ENCODE measurements at regions not wholly inside any gene's neighbourhood (a gene's known extent, or its start where the extent isn't known, plus 50 kb on each side); places are given as distances from the start of the nearest gene placed in this dataset.

DNA sequence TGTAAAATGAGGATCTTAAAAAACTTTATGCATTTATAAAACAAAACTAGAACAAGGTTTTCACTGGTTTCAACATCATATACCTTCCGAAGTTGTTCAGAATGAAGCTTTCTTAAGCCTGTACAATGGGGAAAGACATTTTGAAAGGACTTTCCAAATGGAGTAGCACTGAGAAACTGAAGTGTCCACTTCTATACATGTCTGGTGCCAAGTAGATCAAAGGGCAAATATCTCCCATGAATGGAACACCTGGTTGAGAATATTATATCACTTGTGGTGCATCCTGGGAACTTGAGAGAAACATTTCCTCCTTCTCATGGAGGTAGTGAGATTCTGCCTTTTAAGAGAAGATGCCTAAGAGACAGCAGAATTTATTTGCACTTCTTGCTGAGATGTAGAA, 182.1 kb upstream of the ACTBL2 start:
- no peak overlapping the region for H3K4me3 ChIP-seq
- H3K27me3 ChIP-seq = no peaks in the 10 kb centered on the region
- no peaks in the 10 kb centered on the region for H3K9me3 ChIP-seq
- H3K27ac ChIP-seq = peak overlapping the region; percentile 53 to 75
- no peaks in the 10 kb centered on the region for H3K36me3 ChIP-seq
- TF ChIP-seq, protein P1, sequence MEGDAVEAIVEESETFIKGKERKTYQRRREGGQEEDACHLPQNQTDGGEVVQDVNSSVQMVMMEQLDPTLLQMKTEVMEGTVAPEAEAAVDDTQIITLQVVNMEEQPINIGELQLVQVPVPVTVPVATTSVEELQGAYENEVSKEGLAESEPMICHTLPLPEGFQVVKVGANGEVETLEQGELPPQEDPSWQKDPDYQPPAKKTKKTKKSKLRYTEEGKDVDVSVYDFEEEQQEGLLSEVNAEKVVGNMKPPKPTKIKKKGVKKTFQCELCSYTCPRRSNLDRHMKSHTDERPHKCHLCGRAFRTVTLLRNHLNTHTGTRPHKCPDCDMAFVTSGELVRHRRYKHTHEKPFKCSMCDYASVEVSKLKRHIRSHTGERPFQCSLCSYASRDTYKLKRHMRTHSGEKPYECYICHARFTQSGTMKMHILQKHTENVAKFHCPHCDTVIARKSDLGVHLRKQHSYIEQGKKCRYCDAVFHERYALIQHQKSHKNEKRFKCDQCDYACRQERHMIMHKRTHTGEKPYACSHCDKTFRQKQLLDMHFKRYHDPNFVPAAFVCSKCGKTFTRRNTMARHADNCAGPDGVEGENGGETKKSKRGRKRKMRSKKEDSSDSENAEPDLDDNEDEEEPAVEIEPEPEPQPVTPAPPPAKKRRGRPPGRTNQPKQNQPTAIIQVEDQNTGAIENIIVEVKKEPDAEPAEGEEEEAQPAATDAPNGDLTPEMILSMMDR (IDR thresholded peaks at IDR 0.05) = no peak
- DNase-seq (ENCODE audit: low spot score) = no peak
- H3K4me1 ChIP-seq = peaks cover 0 to 5% of the 10 kb centered on the region in 2 donors

DNA sequence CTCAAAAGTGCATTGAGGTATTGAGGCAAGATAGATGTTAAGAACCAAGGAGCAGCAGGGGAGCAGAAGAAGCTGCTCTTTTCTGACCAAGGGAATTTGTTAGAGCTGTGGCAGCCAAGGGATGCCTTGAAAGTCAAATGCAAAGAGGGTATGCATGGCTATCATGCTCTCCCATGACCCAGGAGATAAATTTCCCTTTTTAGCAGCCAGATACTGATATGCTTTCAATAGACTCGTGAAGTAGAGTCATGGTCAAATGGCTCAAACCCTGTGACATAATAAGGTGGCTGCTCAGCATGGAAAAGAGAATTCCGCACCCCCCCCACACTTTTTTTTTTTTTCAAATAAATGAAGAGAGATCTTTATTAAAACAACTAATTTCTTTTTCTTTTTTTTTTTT, 180.9 kb upstream of the ACTBL2 start:
- Histone ChIP-seq H3K36me3 (no peaks in the 10 kb centered on the region), H3K9me3 (no peaks in the 10 kb centered on the region), H3K4me1 (peaks cover 0 to 5% of the 10 kb centered on the region in 2 donors), H3K4me3 (no peak overlapping the region), H3K27me3 (no peaks in the 10 kb centered on the region), H3K27ac (peak overlapping the region; percentile 58 to 75)
- DNase-seq (ENCODE audit: low spot score) = no peak
- TF ChIP-seq, protein P1 (IDR thresholded peaks at IDR 0.05) = no peak

DNA sequence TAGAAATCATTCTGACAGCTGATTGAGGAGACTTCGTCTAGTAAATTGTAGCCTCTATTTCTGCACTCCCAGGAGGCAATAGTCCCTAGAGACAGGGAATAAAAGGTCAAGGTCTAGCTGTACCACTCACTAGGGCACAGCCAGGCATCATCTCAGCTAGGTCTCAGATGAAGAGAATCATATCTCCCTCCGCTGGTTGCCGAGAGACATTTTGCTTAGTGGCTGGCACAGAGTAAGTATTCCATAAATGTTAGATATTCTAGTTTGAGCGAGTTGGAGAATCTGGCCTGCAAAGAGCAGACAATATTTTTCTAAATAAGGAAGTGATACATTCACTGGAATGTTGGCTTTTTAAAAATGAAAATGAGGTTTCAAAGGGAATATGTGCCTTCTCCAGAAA, 180.4 kb upstream of the ACTBL2 start:
- H3K27me3 ChIP-seq = no peaks in the 10 kb centered on the region
- no peaks in the 10 kb centered on the region for H3K36me3 ChIP-seq
- DNase-seq (ENCODE audit: low spot score) = no peak
- no peaks in the 10 kb centered on the region for H3K9me3 ChIP-seq
- no peak overlapping the region for H3K4me3 ChIP-seq
- TF ChIP-seq, protein P1 (IDR thresholded peaks at IDR 0.05) = no peak
- H3K4me1 ChIP-seq = peaks cover 0 to 5% of the 10 kb centered on the region in 2 donors
- H3K27ac ChIP-seq = peak overlapping the region; percentile 58 to 75

DNA sequence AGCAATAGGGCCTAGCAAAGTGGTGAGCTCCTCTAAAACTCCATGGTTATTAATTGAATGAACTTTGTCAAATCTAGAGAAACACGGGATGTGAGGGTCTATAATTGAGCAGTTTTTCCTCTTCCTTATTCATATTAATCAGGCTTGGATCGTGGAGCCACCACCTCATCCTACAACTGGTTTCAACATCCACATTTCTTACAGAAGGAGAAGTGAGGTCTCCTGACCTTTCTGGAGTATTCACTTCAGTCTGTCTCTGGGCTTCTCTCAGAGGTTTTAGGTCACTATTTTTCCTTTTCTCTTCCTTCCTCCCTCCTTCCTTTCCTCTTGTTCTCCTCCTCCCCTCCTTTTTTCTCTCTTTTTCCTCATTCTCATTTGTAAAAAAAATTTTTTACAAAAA, 177.3 kb upstream of the ACTBL2 start:
- Histone ChIP-seq H3K4me3 (no peak overlapping the region), H3K27me3 (no peaks in the 10 kb centered on the region), H3K27ac (no peak overlapping the region), H3K9me3 (no peaks in the 10 kb centered on the region), H3K4me1 (peaks cover 0 to 5% of the 10 kb centered on the region in 2 donors), H3K36me3 (no peaks in the 10 kb centered on the region)
- no peak for DNase-seq (ENCODE audit: low spot score)
- TF ChIP-seq, protein P1 (IDR thresholded peaks at IDR 0.05) = no peak

DNA sequence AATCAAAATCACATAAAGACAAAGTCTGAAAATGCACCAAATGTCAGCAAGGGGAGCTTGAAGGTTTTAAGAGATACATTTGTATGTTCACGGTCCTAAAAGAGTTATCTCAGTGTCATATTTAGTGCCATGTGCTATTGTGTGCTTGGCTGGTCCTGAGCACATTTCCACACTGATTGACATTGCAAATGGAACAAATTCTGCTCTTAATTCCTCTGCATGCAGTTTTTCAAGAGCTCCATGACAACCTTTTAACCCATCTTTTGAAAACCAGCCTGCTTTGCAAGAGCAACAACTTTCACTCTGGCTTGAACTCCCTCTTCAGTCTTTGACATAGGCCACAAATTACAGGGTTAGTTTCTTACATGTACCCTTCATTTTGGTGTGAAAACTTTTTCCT, 175.4 kb upstream of the ACTBL2 start:
- no peaks in the 10 kb centered on the region for H3K27me3 ChIP-seq
- no peaks in the 10 kb centered on the region for H3K4me1 ChIP-seq
- no peaks in the 10 kb centered on the region for H3K36me3 ChIP-seq
- H3K27ac ChIP-seq = no peak overlapping the region
- H3K9me3 ChIP-seq = no peaks in the 10 kb centered on the region
- H3K4me3 ChIP-seq = no peak overlapping the region
- DNase-seq (ENCODE audit: low spot score) = no peak
- TF ChIP-seq, protein P1 (IDR thresholded peaks at IDR 0.05) = no peak

DNA sequence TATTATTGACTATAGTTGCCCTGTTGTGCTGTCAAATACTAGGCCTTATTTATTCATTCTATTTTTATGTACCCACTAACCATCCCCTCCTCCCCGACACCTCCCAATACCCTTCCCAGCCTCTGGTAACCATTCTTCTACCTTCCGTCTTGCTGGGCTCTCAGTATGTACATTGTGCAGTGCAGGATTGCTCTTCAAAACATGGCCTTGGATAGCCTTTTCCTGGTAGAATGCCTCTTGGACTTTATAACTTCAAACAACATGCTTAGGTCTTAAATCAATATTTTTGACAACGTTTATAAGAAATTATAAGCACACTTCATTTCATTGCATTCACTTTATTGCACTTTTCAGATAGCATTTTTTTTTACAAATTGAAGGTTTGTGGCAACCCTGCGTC, 172.6 kb upstream of the ACTBL2 start:
- Histone ChIP-seq H3K27ac (no peak overlapping the region), H3K4me1 (no peaks in the 10 kb centered on the region), H3K36me3 (no peaks in the 10 kb centered on the region), H3K4me3 (no peak overlapping the region), H3K9me3 (no peaks in the 10 kb centered on the region), H3K27me3 (no peaks in the 10 kb centered on the region)
- TF ChIP-seq, protein P1 (IDR thresholded peaks at IDR 0.05) = no peak
- no peak for DNase-seq (ENCODE audit: low spot score)
